HCT116 (cell line): ENCODE measurements at regions not wholly inside any gene's neighbourhood (a gene's known extent, or its start where the extent isn't known, plus 50 kb on each side); places are given as distances from the start of the nearest gene placed in this dataset.

Experiments used
- ATAC-seq: fragments of 200-7000 bp; cut with Tn5 transposase; 2 replicates; pipeline ENCODE4 v1.9.1; 2020; ENCODE audit warnings: mild to moderate bottlenecking, moderate library complexity
- BruUV-seq: library from RNA; stranded (reverse); fragments of 400-500 nt; replicated peaks from 2 replicates; lab custom pipeline; 2021; lab: Mats Ljungman, UMichigan
- CTCF ChIA-PET: fragments of 300-600 bp; sonication (Branson Sonifier 250); formaldehyde crosslinking; loops from one replicate; lab custom pipeline; 2021; ENCODE audit warnings: antibody characterized with exemption; lab: Charles Lee
- POLR2A ChIA-PET: fragments of 300-600, 350-600 bp; sonication (Branson Sonifier 250); formaldehyde crosslinking; loops from one replicate; lab custom pipeline; 2021; ENCODE audit warnings: antibody characterized with exemption; lab: Charles Lee
- RAD21 ChIA-PET, 2 experiments: fragments of 300-600 bp; sonication (Branson Sonifier 250); formaldehyde crosslinking; loops; one replicate each; lab custom pipeline; 2023; ENCODE audit warnings: low total read pairs in 2 of 2; ENCODE audit not compliant: uncharacterized antibody in 2 of 2, unreplicated experiment in 2 of 2, low non-redundant PET in 1 of 2; lab: Charles Lee
- DNase-seq: peaks from one replicate; pipeline ENCODE4 v3.0.0-alpha.2; 2010; ENCODE audit warnings: low read depth, low spot score
- H2AFZ ChIP-seq: fragments of 200-600 bp; shearing (Covaris generic), sonication (generic); 2 replicates; pipeline ENCODE4 v1.6.1; 2017; ENCODE audit warnings: low read depth, mixed run types, mixed read lengths, antibody characterized with exemption, low read length; ENCODE audit not compliant: poor library complexity, severe bottlenecking
- H3K27ac ChIP-seq: 2 replicates; pipeline ENCODE4 v1.5.1; 2012; ENCODE audit warnings: low read depth, low read length
- H3K27me3 ChIP-seq: fragments of 200-600 bp; sonication (generic); 2 replicates; pipeline ENCODE4 v1.6.1; 2016; ENCODE audit warnings: mixed run types, low read length, mixed read lengths; ENCODE audit not compliant: insufficient read depth
- H3K36me3 ChIP-seq, 2 experiments: fragments of 200-500 bp in 1 of 2; fragments of 200-600 bp in 1 of 2; sonication (Bioruptor generic) in 1 of 2; sonication (generic) in 1 of 2; 2 replicates each; pipeline versions ENCODE4 v1.5.1 to v1.6.1; 2014 to 2016; ENCODE audit warnings: low read length in 2 of 2, inconsistent platforms in 1 of 2, mixed read lengths in 1 of 2, mixed run types in 1 of 2; ENCODE audit not compliant: insufficient read depth in 2 of 2, control insufficient read depth in 1 of 2
- H3K4me1 ChIP-seq, 2 experiments: fragments of 200-600 bp in 1 of 2; sonication (generic) in 1 of 2; 2 replicates each; pipeline versions ENCODE4 v1.5.1 to v1.6.1; 2012 to 2017; ENCODE audit warnings: low read length in 2 of 2, inconsistent platforms in 1 of 2, mild to moderate bottlenecking in 1 of 2, mixed read lengths in 1 of 2, mixed run types in 1 of 2, moderate library complexity in 1 of 2; ENCODE audit not compliant: insufficient read depth in 2 of 2, control insufficient read depth in 1 of 2
- H3K4me2 ChIP-seq: fragments of 200-600 bp; sonication (generic); 2 replicates; pipeline ENCODE4 v1.6.1; 2017; ENCODE audit warnings: mixed run types, low read length, mixed read lengths
- H3K4me3 ChIP-seq, 2 experiments: fragments of 200-600 bp in 1 of 2; sonication (generic) in 1 of 2; replicated peaks in 1 of 2; 2 replicates each; pipeline ENCODE4 v1.5.1; 2011 to 2016; ENCODE audit warnings: low read length in 2 of 2, control low read depth in 1 of 2, low read depth in 1 of 2, mild to moderate bottlenecking in 1 of 2, mixed read lengths in 1 of 2, mixed run types in 1 of 2
- H3K79me2 ChIP-seq: fragments of 200-600 bp; sonication (generic); 2 replicates; pipeline ENCODE4 v1.6.1; 2017; ENCODE audit warnings: mild to moderate bottlenecking, mixed run types, low read length, moderate library complexity, mixed read lengths; ENCODE audit not compliant: insufficient read depth
- H3K9ac ChIP-seq: fragments of 200-600 bp; sonication (generic); 2 replicates; pipeline ENCODE4 v1.6.1; 2016; ENCODE audit warnings: low read length, mixed read lengths
- H3K9me2 ChIP-seq: fragments of 200-600 bp; sonication (generic), shearing (Covaris generic); 2 replicates; pipeline ENCODE4 v1.6.1; 2017; ENCODE audit warnings: mixed run types, mild to moderate bottlenecking, moderate library complexity; ENCODE audit not compliant: insufficient read depth
- H3K9me3 ChIP-seq, 2 experiments: fragments of 200-500 bp in 1 of 2; fragments of 200-600 bp in 1 of 2; sonication (Bioruptor generic) in 1 of 2; sonication (generic) in 1 of 2; 2 replicates each; pipeline ENCODE4 v1.6.1; 2014 to 2017; ENCODE audit warnings: low read length in 2 of 2, mixed read lengths in 2 of 2, inconsistent platforms in 1 of 2, low read depth in 1 of 2, mild to moderate bottlenecking in 1 of 2, mixed run types in 1 of 2, moderate library complexity in 1 of 2; ENCODE audit not compliant: control insufficient read depth in 1 of 2, insufficient read depth in 1 of 2
- H4K20me1 ChIP-seq: fragments of 200-600 bp; sonication (generic), shearing (Covaris generic); 2 replicates; pipeline ENCODE4 v1.6.1; 2017; ENCODE audit warnings: mixed run types, mild to moderate bottlenecking, moderate library complexity; ENCODE audit not compliant: insufficient read depth
- CBX3 ChIP-seq: IDR thresholded peaks from 2 replicates; pipeline ENCODE4 v1.6.1; 2012; ENCODE audit warnings: low read depth
- CEBPB ChIP-seq: IDR thresholded peaks from 2 replicates; pipeline ENCODE4 v1.6.1; 2012; ENCODE audit warnings: low read depth
- EGR1 ChIP-seq: IDR thresholded peaks from 2 replicates; pipeline ENCODE4 v1.6.1; 2012; ENCODE audit warnings: low read depth
- ELF1 ChIP-seq: IDR thresholded peaks from 2 replicates; pipeline ENCODE4 v1.6.1; 2012; ENCODE audit warnings: low read depth, borderline replicate concordance
- EZH2 ChIP-seq: fragments of 200-600 bp; sonication (generic); IDR thresholded peaks from 2 replicates; pipeline ENCODE4 v1.6.1; 2017; ENCODE audit warnings: antibody characterized with exemption, mixed run types
- EZH2phosphoT487 ChIP-seq: fragments of 200-600 bp; IDR thresholded peaks from 2 replicates; pipeline ENCODE4 v1.6.1; 2018; ENCODE audit warnings: antibody characterized with exemption, borderline replicate concordance
- FOSL1 ChIP-seq: IDR thresholded peaks from 2 replicates; pipeline ENCODE4 v1.6.1; 2012; ENCODE audit warnings: low read depth
- JUND ChIP-seq: IDR thresholded peaks from 2 replicates; pipeline ENCODE4 v1.6.1; 2012
- MAX ChIP-seq: IDR thresholded peaks from 2 replicates; pipeline ENCODE4 v1.6.1; 2012
- POLR2A ChIP-seq: IDR thresholded peaks from 2 replicates; pipeline ENCODE4 v1.7.0; 2011; ENCODE audit warnings: borderline replicate concordance; ENCODE audit not compliant: insufficient read depth, insufficient read length; ENCODE audit errors: extremely low read depth
- POLR2AphosphoS5 ChIP-seq: IDR thresholded peaks from 2 replicates; pipeline ENCODE4 v1.6.1; 2011; ENCODE audit warnings: mild to moderate bottlenecking, low read depth, low read length, moderate library complexity
- RAD21 ChIP-seq: IDR thresholded peaks from 2 replicates; pipeline ENCODE4 v1.6.1; 2012; ENCODE audit warnings: low read depth, mild to moderate bottlenecking
- SP1 ChIP-seq: IDR thresholded peaks from 2 replicates; pipeline ENCODE4 v1.6.1; 2012; ENCODE audit warnings: low read depth
- SRF ChIP-seq: IDR thresholded peaks from 2 replicates; pipeline ENCODE4 v1.6.1; 2012; ENCODE audit warnings: low read depth
- YY1 ChIP-seq: IDR thresholded peaks from 2 replicates; pipeline ENCODE4 v1.6.1; 2011; ENCODE audit warnings: low read length, low read depth, moderate library complexity, mild to moderate bottlenecking; ENCODE audit not compliant: insufficient replicate concordance; ENCODE audit errors: extremely low read depth
- intact Hi-C: fragments of 100-400 bp; cut with micrococcal nuclease; formaldehyde crosslinking; loops from 2 replicates; pipeline ENCODE4 v1.10.0; 2022
- TF ChIP-seq, protein P1 (sequence below): IDR thresholded peaks from 2 replicates; pipeline ENCODE4 v1.6.1; 2012; ENCODE audit warnings: low read depth
- TF ChIP-seq, protein P2 (sequence below), 3 experiments: fragments of 200-600 bp in 1 of 3; sonication (generic) in 1 of 3; IDR thresholded peaks in 2 of 3; conservative IDR thresholded peaks in 1 of 3; 2 replicates each; pipeline ENCODE4 v1.5.1; 2012 to 2017; ENCODE audit warnings: low read depth in 2 of 3, low read length in 2 of 3, antibody characterized with exemption in 1 of 3, borderline replicate concordance in 1 of 3, control low read depth in 1 of 3, mild to moderate bottlenecking in 1 of 3, mixed read lengths in 1 of 3, mixed run types in 1 of 3, moderate library complexity in 1 of 3; ENCODE audit not compliant: insufficient read depth in 1 of 3

DNA sequence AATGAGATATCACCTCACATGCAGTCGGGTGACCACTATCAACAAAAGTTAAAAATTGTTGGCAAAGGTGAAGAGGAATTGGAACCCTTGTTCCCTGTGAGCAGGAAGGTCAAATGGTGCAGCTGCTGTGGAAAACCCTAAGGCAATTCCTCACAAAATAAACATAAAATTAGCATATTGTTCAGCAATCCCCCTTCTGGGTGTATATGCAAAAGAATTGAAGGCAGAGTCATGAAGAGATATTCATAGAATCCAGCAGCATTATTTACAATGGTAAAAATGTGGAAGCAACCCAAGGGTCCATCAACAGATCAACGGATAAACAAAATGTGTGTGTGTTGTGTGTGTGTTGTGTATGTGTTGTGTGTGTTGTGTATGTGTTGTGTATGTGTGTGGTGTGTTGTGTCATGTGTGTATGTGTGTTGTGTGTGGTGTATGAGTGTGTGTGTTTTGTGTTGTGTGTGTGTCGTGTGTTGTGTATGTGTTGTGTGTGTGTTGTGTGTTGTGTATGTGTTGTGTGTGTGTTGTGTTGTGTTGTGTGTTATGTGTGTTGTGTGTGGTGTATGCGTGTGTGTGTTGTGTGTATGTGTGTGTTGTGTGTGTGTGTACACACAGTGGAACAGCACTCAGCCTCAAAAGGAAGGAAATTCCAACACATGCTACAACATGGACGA lies 245.1 kb downstream of the ERMARD start (continued):
- TF ChIP-seq, protein P1, sequence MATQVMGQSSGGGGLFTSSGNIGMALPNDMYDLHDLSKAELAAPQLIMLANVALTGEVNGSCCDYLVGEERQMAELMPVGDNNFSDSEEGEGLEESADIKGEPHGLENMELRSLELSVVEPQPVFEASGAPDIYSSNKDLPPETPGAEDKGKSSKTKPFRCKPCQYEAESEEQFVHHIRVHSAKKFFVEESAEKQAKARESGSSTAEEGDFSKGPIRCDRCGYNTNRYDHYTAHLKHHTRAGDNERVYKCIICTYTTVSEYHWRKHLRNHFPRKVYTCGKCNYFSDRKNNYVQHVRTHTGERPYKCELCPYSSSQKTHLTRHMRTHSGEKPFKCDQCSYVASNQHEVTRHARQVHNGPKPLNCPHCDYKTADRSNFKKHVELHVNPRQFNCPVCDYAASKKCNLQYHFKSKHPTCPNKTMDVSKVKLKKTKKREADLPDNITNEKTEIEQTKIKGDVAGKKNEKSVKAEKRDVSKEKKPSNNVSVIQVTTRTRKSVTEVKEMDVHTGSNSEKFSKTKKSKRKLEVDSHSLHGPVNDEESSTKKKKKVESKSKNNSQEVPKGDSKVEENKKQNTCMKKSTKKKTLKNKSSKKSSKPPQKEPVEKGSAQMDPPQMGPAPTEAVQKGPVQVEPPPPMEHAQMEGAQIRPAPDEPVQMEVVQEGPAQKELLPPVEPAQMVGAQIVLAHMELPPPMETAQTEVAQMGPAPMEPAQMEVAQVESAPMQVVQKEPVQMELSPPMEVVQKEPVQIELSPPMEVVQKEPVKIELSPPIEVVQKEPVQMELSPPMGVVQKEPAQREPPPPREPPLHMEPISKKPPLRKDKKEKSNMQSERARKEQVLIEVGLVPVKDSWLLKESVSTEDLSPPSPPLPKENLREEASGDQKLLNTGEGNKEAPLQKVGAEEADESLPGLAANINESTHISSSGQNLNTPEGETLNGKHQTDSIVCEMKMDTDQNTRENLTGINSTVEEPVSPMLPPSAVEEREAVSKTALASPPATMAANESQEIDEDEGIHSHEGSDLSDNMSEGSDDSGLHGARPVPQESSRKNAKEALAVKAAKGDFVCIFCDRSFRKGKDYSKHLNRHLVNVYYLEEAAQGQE, result no peak
- TF ChIP-seq CEBPB (no peak), ELF1 (no peak), SRF (no peak), POLR2A (no peak)

- no peaks in the 10 kb centered on the region for H4K20me1 ChIP-seq
- no peak overlapping the region for H2AFZ ChIP-seq
- intact Hi-C loops, result no loop called here
- no peaks in the 10 kb centered on the region for H3K36me3 ChIP-seq
- ChIA-PET POLR2A (no interaction called here), CTCF (no interaction called here), RAD21 (no interaction called here)
- ATAC-seq (no peak), DNase-seq (no peak)
- no peak overlapping the region for H3K4me2 ChIP-seq
- no peaks in the 10 kb centered on the region for H3K79me2 ChIP-seq
- H3K9me3 ChIP-seq, result no peaks in the 10 kb centered on the region
- no peak overlapping the region for H3K4me3 ChIP-seq
- no TSS peak for BruUV-seq
- no peaks in the 10 kb centered on the region for H3K4me1 ChIP-seq
- no peak overlapping the region for H3K9ac ChIP-seq
- H3K27ac ChIP-seq, result no peak overlapping the region
- H3K27me3 ChIP-seq, result no peaks in the 10 kb centered on the region
- no peaks in the 10 kb centered on the region for H3K9me2 ChIP-seq
- TF ChIP-seq, protein P2, sequence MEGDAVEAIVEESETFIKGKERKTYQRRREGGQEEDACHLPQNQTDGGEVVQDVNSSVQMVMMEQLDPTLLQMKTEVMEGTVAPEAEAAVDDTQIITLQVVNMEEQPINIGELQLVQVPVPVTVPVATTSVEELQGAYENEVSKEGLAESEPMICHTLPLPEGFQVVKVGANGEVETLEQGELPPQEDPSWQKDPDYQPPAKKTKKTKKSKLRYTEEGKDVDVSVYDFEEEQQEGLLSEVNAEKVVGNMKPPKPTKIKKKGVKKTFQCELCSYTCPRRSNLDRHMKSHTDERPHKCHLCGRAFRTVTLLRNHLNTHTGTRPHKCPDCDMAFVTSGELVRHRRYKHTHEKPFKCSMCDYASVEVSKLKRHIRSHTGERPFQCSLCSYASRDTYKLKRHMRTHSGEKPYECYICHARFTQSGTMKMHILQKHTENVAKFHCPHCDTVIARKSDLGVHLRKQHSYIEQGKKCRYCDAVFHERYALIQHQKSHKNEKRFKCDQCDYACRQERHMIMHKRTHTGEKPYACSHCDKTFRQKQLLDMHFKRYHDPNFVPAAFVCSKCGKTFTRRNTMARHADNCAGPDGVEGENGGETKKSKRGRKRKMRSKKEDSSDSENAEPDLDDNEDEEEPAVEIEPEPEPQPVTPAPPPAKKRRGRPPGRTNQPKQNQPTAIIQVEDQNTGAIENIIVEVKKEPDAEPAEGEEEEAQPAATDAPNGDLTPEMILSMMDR (IDR thresholded peaks at IDR 0.05 in 2 of 3, conservative IDR thresholded peaks at IDR 0.05 in 1 of 3; ENCODE audit: borderline replicate concordance in 1 of 3, insufficient read depth in 1 of 3, low read depth in 2 of 3, low read length in 2 of 3), result no peak
- TF ChIP-seq ELF1 (no peak), FOSL1 (no peak), MAX (no peak), EZH2phosphoT487 (no peak), SP1 (no peak), EGR1 (no peak), YY1 (no peak), CEBPB (no peak), RAD21 (no peak), POLR2AphosphoS5 (no peak), CBX3 (no peak), EZH2 (no peak), JUND (no peak)
- TF ChIP-seq, protein P1, result no peak
These were observed 243.3 kb downstream of the ERMARD start for GRCh38 chr6:169994739-169995138.
